Naive thymus-derived CD4-positive, alpha-beta T cell (primary cell): ENCODE measurements at regions not wholly inside any gene's neighbourhood (a gene's known extent, or its start where the extent isn't known, plus 50 kb on each side); places are given as distances from the start of the nearest gene placed in this dataset.

Experiments used
- ATAC-seq: fragments of 150-1000 bp; cut with Tn5 transposase; 2 replicates; pipeline ENCODE4 v1.10.0; 2021; ENCODE audit warnings: mild to moderate bottlenecking, moderate library complexity
- CTCF ChIA-PET: fragments of 350-600 bp; sonication (Branson Sonifier 250); formaldehyde crosslinking; loops from one replicate; lab custom pipeline; 2021; ENCODE audit warnings: antibody characterized with exemption; lab: Charles Lee
- POLR2A ChIA-PET: fragments of 350-600 bp; sonication (Branson Sonifier 250); formaldehyde crosslinking; loops from one replicate; lab custom pipeline; 2021; ENCODE audit warnings: antibody characterized with exemption, inconsistent platforms; lab: Charles Lee
- DNase-seq, 9 donors: peaks; one replicate each; pipeline versions ENCODE4 v3.0.0 to v3.0.0-alpha.2; 2020 to 2022; ENCODE audit warnings: mixed read lengths in 1 of 9
- H3K27ac ChIP-seq: one replicate; pipeline ENCODE4 v1.7.0; 2013; ENCODE audit warnings: mild to moderate bottlenecking, low read depth, low read length, moderate library complexity
- H3K27me3 ChIP-seq, 2 donors: one replicate each; pipeline ENCODE4 v1.7.0; 2013; ENCODE audit warnings: low read length in 2 of 2, mild to moderate bottlenecking in 2 of 2, moderate library complexity in 2 of 2; ENCODE audit not compliant: control insufficient read depth in 2 of 2, insufficient read depth in 2 of 2
- H3K36me3 ChIP-seq, 3 experiments: 1 replicate in 2 of 3; 2 replicates in 1 of 3; pipeline ENCODE4 v1.7.0; 2013; ENCODE audit warnings: low read length in 3 of 3, mild to moderate bottlenecking in 3 of 3, moderate library complexity in 1 of 3; ENCODE audit not compliant: insufficient read depth in 3 of 3, control insufficient read depth in 2 of 3
- H3K4me1 ChIP-seq, 2 donors: one replicate each; pipeline ENCODE4 v1.7.0; 2013; ENCODE audit warnings: low read length in 2 of 2, mild to moderate bottlenecking in 2 of 2, moderate library complexity in 1 of 2; ENCODE audit not compliant: control insufficient read depth in 2 of 2, insufficient read depth in 2 of 2
- H3K4me3 ChIP-seq: 2 replicates; pipeline ENCODE4 v1.7.0; 2013; ENCODE audit warnings: mild to moderate bottlenecking, low read length
- H3K9me3 ChIP-seq, 3 experiments: 1 replicate in 2 of 3; 2 replicates in 1 of 3; pipeline ENCODE4 v1.7.0; 2013; ENCODE audit warnings: low read length in 3 of 3; ENCODE audit not compliant: control insufficient read depth in 2 of 3
- H3K27ac Mint-ChIP-seq, 9 donors: one replicate each; pipeline ENCODE4 v1.8.0; 2020 to 2022; ENCODE audit warnings: mixed read lengths in 9 of 9, mild to moderate bottlenecking in 8 of 9, moderate library complexity in 5 of 9, inconsistent platforms in 2 of 9
- H3K27me3 Mint-ChIP-seq, 5 donors: one replicate each; pipeline ENCODE4 v1.8.0; 2021 to 2022; ENCODE audit warnings: mixed read lengths in 5 of 5, mild to moderate bottlenecking in 1 of 5
- H3K36me3 Mint-ChIP-seq, 5 donors: one replicate each; pipeline ENCODE4 v1.8.0; 2020 to 2022; ENCODE audit warnings: mixed read lengths in 5 of 5, mild to moderate bottlenecking in 3 of 5, inconsistent platforms in 1 of 5
- H3K4me1 Mint-ChIP-seq, 7 donors: one replicate each; pipeline ENCODE4 v1.8.0; 2020 to 2022; ENCODE audit warnings: mixed read lengths in 7 of 7, mild to moderate bottlenecking in 3 of 7, inconsistent platforms in 1 of 7
- H3K4me3 Mint-ChIP-seq, 10 donors: one replicate each; pipeline ENCODE4 v1.8.0; 2020 to 2022; ENCODE audit warnings: mild to moderate bottlenecking in 10 of 10, mixed read lengths in 10 of 10, moderate library complexity in 6 of 10, inconsistent platforms in 2 of 10
- H3K9me3 Mint-ChIP-seq, 11 donors: one replicate each; pipeline ENCODE4 v1.8.0; 2020 to 2022; ENCODE audit warnings: mixed read lengths in 11 of 11, mild to moderate bottlenecking in 4 of 11, inconsistent platforms in 1 of 11, moderate library complexity in 1 of 11
- intact Hi-C, 2 donors: fragments of 100-400 bp; cut with micrococcal nuclease; formaldehyde crosslinking; loops; one replicate each; pipeline ENCODE4 v1.15.1; 2023

GRCh38 chr7:54115028-54115763 lies 427.0 kb upstream of the VSTM2A start:
- Histone ChIP-seq H3K36me3 (no peaks in the 10 kb centered on the region), H3K4me1 (no peaks in the 10 kb centered on the region), H3K27ac (no peak overlapping the region), H3K4me3 (no peak overlapping the region), H3K9me3 (no peaks in the 10 kb centered on the region), H3K27me3 (no peaks in the 10 kb centered on the region)
- no peak overlapping the region for H3K27ac Mint-ChIP-seq
- no peaks in the 10 kb centered on the region for H3K4me1 Mint-ChIP-seq
- POLR2A ChIA-PET = no interaction called here
- intact Hi-C loops = no loop called here
- ATAC-seq (no peak), DNase-seq (no peak)
- H3K36me3 Mint-ChIP-seq = no peaks in the 10 kb centered on the region
- no peaks in the 10 kb centered on the region for H3K27me3 Mint-ChIP-seq
- CTCF ChIA-PET = no interaction called here
- no peak overlapping the region for H3K4me3 Mint-ChIP-seq
- peaks cover 2 to 27% (median 12%) of the 10 kb centered on the region in 11 donors for H3K9me3 Mint-ChIP-seq

GRCh38 chr7:54116956-54117355 lies 425.2 kb upstream of the VSTM2A start:
- ChIA-PET CTCF (no interaction called here), POLR2A (no interaction called here)
- H3K27me3 Mint-ChIP-seq = no peaks in the 10 kb centered on the region
- no peak overlapping the region for H3K27ac Mint-ChIP-seq
- H3K36me3 ChIP-seq = no peaks in the 10 kb centered on the region
- no peak overlapping the region for H3K27ac ChIP-seq
- no peak overlapping the region for H3K4me3 Mint-ChIP-seq
- no peaks in the 10 kb centered on the region for H3K4me1 ChIP-seq
- DNase-seq = no peak
- H3K9me3 Mint-ChIP-seq = peaks cover 1 to 20% (median 11%) of the 10 kb centered on the region in 11 donors
- no peaks in the 10 kb centered on the region for H3K27me3 ChIP-seq
- no peak overlapping the region for H3K4me3 ChIP-seq
- no peaks in the 10 kb centered on the region for H3K36me3 Mint-ChIP-seq
- no peak for ATAC-seq
- H3K4me1 Mint-ChIP-seq = no peaks in the 10 kb centered on the region
- intact Hi-C loops = no loop called here
- no peaks in the 10 kb centered on the region for H3K9me3 ChIP-seq

GRCh38 chr7:54129035-54129434 lies 413.1 kb upstream of the VSTM2A start:
- CTCF ChIA-PET = no interaction called here

GRCh38 chr7:54141576-54141975 lies 400.6 kb upstream of the VSTM2A start:
- Mint-ChIP-seq H3K36me3 (peaks cover 0 to 3% (median 0%) of the 10 kb centered on the region in 5 donors), H3K9me3 (peaks cover 0 to 40% (median 17%) of the 10 kb centered on the region in 11 donors), H3K27me3 (no peaks in the 10 kb centered on the region), H3K4me1 (no peaks in the 10 kb centered on the region), H3K27ac (no peak overlapping the region), H3K4me3 (no peak overlapping the region)
- ATAC-seq = no peak
- POLR2A ChIA-PET = no interaction called here
- H3K27ac ChIP-seq = no peak overlapping the region
- no peak overlapping the region for H3K4me3 ChIP-seq
- H3K36me3 ChIP-seq = no peaks in the 10 kb centered on the region
- intact Hi-C loops = no loop called here
- no peaks in the 10 kb centered on the region for H3K4me1 ChIP-seq
- CTCF ChIA-PET = no interaction called here
- H3K9me3 ChIP-seq = no peaks in the 10 kb centered on the region
- no peak for DNase-seq
- H3K27me3 ChIP-seq = no peaks in the 10 kb centered on the region

More at GRCh38 chr7:54129035-54129434, 413.1 kb upstream of the VSTM2A start:
- no peak for ATAC-seq
- Histone ChIP-seq H3K9me3 (peaks cover 0 to 5% (median 0%) of the 10 kb centered on the region in 3 experiments), H3K27me3 (no peaks in the 10 kb centered on the region), H3K4me3 (no peak overlapping the region), H3K4me1 (no peaks in the 10 kb centered on the region), H3K27ac (no peak overlapping the region), H3K36me3 (no peaks in the 10 kb centered on the region)
- DNase-seq = no peak
- POLR2A ChIA-PET = no interaction called here
- no peaks in the 10 kb centered on the region for H3K36me3 Mint-ChIP-seq
- H3K27ac Mint-ChIP-seq = no peak overlapping the region
- H3K27me3 Mint-ChIP-seq = no peaks in the 10 kb centered on the region
- intact Hi-C loops = no loop called here
- H3K4me1 Mint-ChIP-seq = no peaks in the 10 kb centered on the region
- H3K9me3 Mint-ChIP-seq = peaks cover 4 to 60% (median 20%) of the 10 kb centered on the region in 11 donors
- H3K4me3 Mint-ChIP-seq = no peak overlapping the region

GRCh38 chr7:54145716-54146115 lies 396.5 kb upstream of the VSTM2A start:
- H3K4me1 Mint-ChIP-seq = no peaks in the 10 kb centered on the region
- ChIA-PET POLR2A (no interaction called here), CTCF (no interaction called here)
- no peak overlapping the region for H3K4me3 ChIP-seq
- no peak overlapping the region for H3K27ac ChIP-seq
- ATAC-seq = no peak
- intact Hi-C loops = no loop called here
- no peak overlapping the region for H3K4me3 Mint-ChIP-seq
- no peak overlapping the region for H3K27ac Mint-ChIP-seq
- H3K27me3 Mint-ChIP-seq = no peaks in the 10 kb centered on the region
- no peaks in the 10 kb centered on the region for H3K4me1 ChIP-seq
- DNase-seq = no peak
- H3K27me3 ChIP-seq = no peaks in the 10 kb centered on the region
- H3K36me3 Mint-ChIP-seq = no peaks in the 10 kb centered on the region
- no peaks in the 10 kb centered on the region for H3K9me3 ChIP-seq
- H3K36me3 ChIP-seq = no peaks in the 10 kb centered on the region
- peaks cover 0 to 29% (median 12%) of the 10 kb centered on the region in 11 donors for H3K9me3 Mint-ChIP-seq

- ChIA-PET POLR2A (no interaction called here), CTCF (no interaction called here)
- no peak for ATAC-seq
- Histone ChIP-seq H3K27me3 (no peaks in the 10 kb centered on the region), H3K9me3 (no peaks in the 10 kb centered on the region), H3K4me1 (no peaks in the 10 kb centered on the region), H3K27ac (no peak overlapping the region), H3K4me3 (no peak overlapping the region), H3K36me3 (no peaks in the 10 kb centered on the region)
- intact Hi-C loops = no loop called here
- no peaks in the 10 kb centered on the region for H3K36me3 Mint-ChIP-seq
- H3K27ac Mint-ChIP-seq = no peak overlapping the region
- no peak for DNase-seq
- H3K9me3 Mint-ChIP-seq = peaks cover 6 to 25% (median 16%) of the 10 kb centered on the region in 11 donors
- no peaks in the 10 kb centered on the region for H3K4me1 Mint-ChIP-seq
- H3K4me3 Mint-ChIP-seq = no peak overlapping the region
- H3K27me3 Mint-ChIP-seq = no peaks in the 10 kb centered on the region
These were observed 388.7 kb upstream of the VSTM2A start for GRCh38 chr7:54153462-54153861.

GRCh38 chr7:54159088-54159487 lies 383.1 kb upstream of the VSTM2A start:
- H3K36me3 Mint-ChIP-seq = no peaks in the 10 kb centered on the region
- H3K9me3 Mint-ChIP-seq = peaks cover 0 to 44% (median 18%) of the 10 kb centered on the region in 11 donors
- DNase-seq (no peak), ATAC-seq (no peak)
- intact Hi-C loops = no loop called here
- H3K27me3 ChIP-seq = no peaks in the 10 kb centered on the region
- no peaks in the 10 kb centered on the region for H3K4me1 ChIP-seq
- H3K4me1 Mint-ChIP-seq = no peaks in the 10 kb centered on the region
- no peaks in the 10 kb centered on the region for H3K27me3 Mint-ChIP-seq
- no peak overlapping the region for H3K27ac ChIP-seq
- H3K9me3 ChIP-seq = peaks cover 0 to 12% (median 0%) of the 10 kb centered on the region in 3 experiments
- H3K4me3 Mint-ChIP-seq = no peak overlapping the region
- no peak overlapping the region for H3K4me3 ChIP-seq
- no peaks in the 10 kb centered on the region for H3K36me3 ChIP-seq
- CTCF ChIA-PET = no interaction called here
- POLR2A ChIA-PET = no interaction called here
- no peak overlapping the region for H3K27ac Mint-ChIP-seq
